ENCODE measurements at regions not wholly inside any gene's neighbourhood (a gene's known extent, or its start where the extent isn't known, plus 50 kb on each side); places are given as distances from the start of the nearest gene placed in this dataset.
"Not testable (repeated sequence)": the region's sequence is repeated elsewhere in the genome, so short reads cannot be mapped to it uniquely, and the experiment has no call there.

DNA sequence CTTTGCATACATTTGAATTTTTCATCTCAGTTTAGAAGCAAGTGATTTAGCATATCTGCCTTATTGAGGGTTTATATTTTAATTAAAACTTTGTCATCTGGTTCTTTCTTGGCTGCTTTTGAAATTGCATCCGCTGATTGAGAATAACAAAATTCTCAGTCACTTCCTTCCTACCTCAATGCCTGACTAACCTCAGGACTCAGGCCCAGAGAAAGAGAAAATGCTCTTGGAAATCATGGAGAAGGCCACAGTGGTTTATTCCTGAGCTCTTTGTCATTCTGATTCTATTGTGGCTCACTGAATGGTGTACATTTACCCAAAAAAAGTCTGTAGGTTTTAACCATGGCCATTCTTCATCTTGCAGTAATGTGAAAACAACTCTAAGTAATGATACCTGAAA lies 533.9 kb downstream of the TBL1XR1 start:
- no peak for TF ChIP-seq POLR2A (IDR thresholded peaks at IDR 0.05; ENCODE audit: low read depth, low read length)
- DNase-seq (ENCODE audit: insufficient read length, low spot score) (no peak), FAIRE-seq (no peak)

- TF ChIP-seq POLR2A (IDR thresholded peaks at IDR 0.05; ENCODE audit: low read depth, low read length), result no peak
- FAIRE-seq, result no peak
- no peak for DNase-seq (ENCODE audit: insufficient read length, low spot score)
Measured at GRCh38 chr3:176661432-176661964, 535.8 kb downstream of the TBL1XR1 start.

DNA sequence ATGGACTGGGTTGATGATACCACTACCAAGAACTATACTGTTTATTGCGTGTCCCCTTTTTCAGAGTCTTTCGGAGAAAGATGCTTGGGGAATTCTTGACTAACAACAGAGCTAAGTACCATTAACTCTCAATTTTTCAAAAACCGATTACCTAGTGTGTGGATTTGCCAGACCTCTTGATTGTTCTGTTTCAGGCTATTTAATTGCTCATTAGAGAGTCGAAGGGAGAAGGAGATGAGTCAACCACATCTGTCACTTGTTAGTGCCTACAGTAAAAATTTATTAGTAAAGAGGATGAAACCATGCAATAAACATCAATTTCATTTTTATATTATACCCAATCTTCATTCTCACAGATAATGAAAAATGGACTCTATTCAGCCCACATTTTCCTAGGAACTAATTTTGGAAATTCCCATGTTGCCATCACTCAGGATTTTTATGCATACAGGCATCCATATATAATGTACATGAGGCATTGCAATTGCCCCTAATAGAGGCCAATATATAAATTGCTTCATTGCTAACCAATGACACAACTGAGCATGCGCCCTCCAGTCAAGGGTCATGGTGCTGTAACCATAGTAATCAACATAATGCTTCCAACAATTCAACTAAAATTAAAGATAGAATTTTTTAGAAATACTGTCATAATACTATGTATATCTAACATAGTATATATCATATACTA lies 541.7 kb downstream of the TBL1XR1 start:
- no peak for FAIRE-seq
- TF ChIP-seq POLR2A (IDR thresholded peaks at IDR 0.05; ENCODE audit: low read depth, low read length), result no peak

GRCh38 chr3:176651622-176652021 lies 545.7 kb downstream of the TBL1XR1 start:
- no peak for TF ChIP-seq POLR2A (IDR thresholded peaks at IDR 0.05; ENCODE audit: low read depth, low read length)
- DNase-seq (ENCODE audit: insufficient read length, low spot score) (no peak), FAIRE-seq (no peak)

More for the DNA sequence above, 541.7 kb downstream of the TBL1XR1 start:
- no peak for DNase-seq (ENCODE audit: insufficient read length, low spot score)

- TF ChIP-seq POLR2A (IDR thresholded peaks at IDR 0.05; ENCODE audit: low read depth, low read length), result no peak
- no peak for FAIRE-seq
- DNase-seq (ENCODE audit: insufficient read length, low spot score), result no peak
Measured at GRCh38 chr3:176650478-176650877, 546.8 kb downstream of the TBL1XR1 start.

DNA sequence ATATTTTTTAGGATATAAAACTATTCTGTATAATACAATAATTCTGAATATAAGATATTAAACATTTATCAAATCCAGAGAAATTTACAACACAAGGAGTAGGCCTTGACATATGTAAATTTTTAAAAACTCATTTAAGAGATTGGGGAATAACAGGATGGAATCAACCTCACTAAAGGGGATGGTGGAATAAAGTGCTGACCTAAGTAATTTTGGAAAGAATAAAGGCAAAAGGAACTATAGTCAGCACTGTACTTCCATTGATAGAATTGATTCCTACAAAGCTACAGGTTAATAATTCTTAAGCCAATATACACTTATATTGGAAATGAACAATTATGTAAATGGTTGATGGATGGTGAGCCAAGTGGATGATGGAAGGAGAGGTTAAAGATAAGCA lies 549.3 kb downstream of the TBL1XR1 start:
- FAIRE-seq (no peak), DNase-seq (ENCODE audit: insufficient read length, low spot score) (no peak)
- TF ChIP-seq POLR2A (IDR thresholded peaks at IDR 0.05; ENCODE audit: low read depth, low read length), result no peak

- no peak for FAIRE-seq
- DNase-seq (ENCODE audit: insufficient read length, low spot score), result no peak
- no peak for TF ChIP-seq POLR2A (IDR thresholded peaks at IDR 0.05; ENCODE audit: low read depth, low read length)
Measured at GRCh38 chr3:176633511-176633910, 563.8 kb downstream of the TBL1XR1 start.

- FAIRE-seq (no peak), DNase-seq (ENCODE audit: insufficient read length, low spot score) (no peak)
- TF ChIP-seq POLR2A (IDR thresholded peaks at IDR 0.05; ENCODE audit: low read depth, low read length), result no peak
Measured at GRCh38 chr3:176632925-176633324, 564.4 kb downstream of the TBL1XR1 start.

DNA sequence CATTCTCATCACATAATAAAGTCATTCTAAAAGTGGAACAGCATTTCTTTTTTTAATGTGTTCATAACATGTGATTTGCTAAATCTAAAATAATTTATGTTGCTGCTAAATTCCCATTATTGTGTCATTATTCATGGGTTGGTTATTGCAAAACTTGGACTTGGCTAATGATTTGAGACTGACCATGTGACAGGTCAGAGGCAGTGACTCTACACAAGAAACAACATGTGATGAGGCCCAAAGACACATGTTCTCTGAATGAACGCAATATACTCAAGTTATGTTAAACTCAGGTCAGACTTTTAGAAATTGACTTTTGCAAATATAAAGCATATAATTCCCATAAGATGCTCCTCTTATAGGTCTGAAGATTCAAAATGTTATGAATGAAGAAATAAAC lies 566.1 kb downstream of the TBL1XR1 start:
- no peak for TF ChIP-seq POLR2A (IDR thresholded peaks at IDR 0.05; ENCODE audit: low read depth, low read length)
- no peak for FAIRE-seq
- DNase-seq (ENCODE audit: insufficient read length, low spot score), result no peak

DNA sequence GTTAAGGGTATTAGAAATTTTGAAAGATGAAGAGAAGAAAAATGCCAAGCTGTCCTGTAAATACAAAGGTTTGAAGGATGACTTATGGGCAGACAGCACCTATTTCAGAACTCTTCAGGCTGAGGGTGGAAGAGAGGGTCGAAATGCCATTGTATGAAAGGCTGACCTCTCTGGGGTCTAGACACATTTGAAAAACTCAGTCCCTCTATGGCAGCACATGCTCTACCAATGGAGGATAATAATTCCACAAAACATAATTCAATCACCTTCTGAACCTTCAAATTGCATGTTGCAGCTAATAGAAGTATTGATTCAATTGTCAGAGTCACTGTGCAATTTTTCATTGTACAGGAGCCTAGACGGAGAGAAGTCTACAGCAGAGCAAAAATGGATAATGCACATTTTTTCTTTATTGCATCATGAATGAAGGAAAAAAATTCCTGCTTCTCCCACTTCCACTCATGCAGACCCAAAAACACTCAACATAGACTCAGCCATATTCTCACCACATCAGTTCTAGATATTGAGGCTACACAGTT lies 569.1 kb downstream of the TBL1XR1 start:
- FAIRE-seq, result no peak

DNA sequence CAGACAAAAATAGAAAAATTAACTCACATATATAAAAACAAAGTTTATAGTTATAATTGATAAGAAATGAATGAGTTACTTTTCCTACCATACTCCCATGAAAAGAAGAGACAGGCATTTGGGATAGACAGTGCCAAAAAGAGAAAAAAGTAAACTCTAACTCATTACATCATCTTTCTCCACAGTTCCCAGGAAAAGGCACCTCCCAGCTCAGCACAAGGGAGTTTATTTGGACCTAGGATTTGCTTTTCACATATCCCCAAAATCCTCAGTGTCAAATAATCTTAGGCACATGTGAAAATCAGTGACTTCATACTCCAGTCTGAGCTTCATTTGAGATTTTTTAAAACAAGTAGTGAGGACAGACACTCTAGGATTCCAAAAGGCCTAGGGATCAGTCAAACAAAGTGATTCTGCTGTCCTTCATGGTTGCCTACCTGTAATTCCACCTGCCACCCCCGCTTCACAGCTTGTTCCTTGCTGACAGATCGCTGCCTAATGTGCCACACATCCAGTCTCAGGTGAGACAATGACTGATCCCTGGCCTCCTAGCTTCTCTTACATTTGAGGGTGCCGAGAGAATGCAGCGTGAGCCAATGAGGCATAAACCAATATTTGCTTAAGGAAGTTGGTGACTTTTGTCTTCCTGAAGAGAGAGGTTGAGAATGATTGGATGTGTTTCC lies 573.7 kb downstream of the TBL1XR1 start:
- FAIRE-seq (no peak), DNase-seq (ENCODE audit: insufficient read length, low spot score) (no peak)
- no peak for TF ChIP-seq POLR2A (IDR thresholded peaks at IDR 0.05; ENCODE audit: low read depth, low read length)

More for the DNA sequence above, 569.1 kb downstream of the TBL1XR1 start:
- DNase-seq (ENCODE audit: insufficient read length, low spot score), result no peak
- no peak for TF ChIP-seq POLR2A (IDR thresholded peaks at IDR 0.05; ENCODE audit: low read depth, low read length)

- FAIRE-seq, result no peak
- DNase-seq (ENCODE audit: insufficient read length, low spot score), result no peak
- TF ChIP-seq POLR2A (IDR thresholded peaks at IDR 0.05; ENCODE audit: low read depth, low read length), result no peak
Measured at GRCh38 chr3:176619833-176620232, 577.4 kb downstream of the TBL1XR1 start.

- DNase-seq (ENCODE audit: insufficient read length, low spot score) (no peak), FAIRE-seq (no peak)
- no peak for TF ChIP-seq POLR2A (IDR thresholded peaks at IDR 0.05; ENCODE audit: low read depth, low read length)
Measured at GRCh38 chr3:176615826-176616225, 581.5 kb downstream of the TBL1XR1 start.

DNA sequence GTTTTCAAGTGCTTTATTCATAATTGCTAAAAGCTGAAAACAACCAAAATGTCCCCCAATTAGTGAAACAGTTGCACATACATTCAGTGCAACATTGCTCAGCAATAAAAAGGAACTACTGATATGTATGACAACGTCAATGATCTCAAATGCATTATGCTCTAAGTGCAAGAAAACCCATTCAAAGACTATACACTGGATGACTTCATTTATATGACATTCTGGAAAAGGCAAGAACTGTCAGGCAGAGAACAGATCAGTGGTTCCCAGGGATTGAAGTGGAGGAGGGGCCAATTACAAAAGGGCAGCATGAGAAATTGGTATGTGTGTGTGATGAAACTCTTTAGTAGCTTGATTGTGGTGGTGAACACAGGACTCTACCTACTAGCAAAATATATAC lies 585.6 kb downstream of the TBL1XR1 start:
- no peak for TF ChIP-seq POLR2A (IDR thresholded peaks at IDR 0.05; ENCODE audit: low read depth, low read length)
- DNase-seq (ENCODE audit: insufficient read length, low spot score) (no peak), FAIRE-seq (no peak)

DNA sequence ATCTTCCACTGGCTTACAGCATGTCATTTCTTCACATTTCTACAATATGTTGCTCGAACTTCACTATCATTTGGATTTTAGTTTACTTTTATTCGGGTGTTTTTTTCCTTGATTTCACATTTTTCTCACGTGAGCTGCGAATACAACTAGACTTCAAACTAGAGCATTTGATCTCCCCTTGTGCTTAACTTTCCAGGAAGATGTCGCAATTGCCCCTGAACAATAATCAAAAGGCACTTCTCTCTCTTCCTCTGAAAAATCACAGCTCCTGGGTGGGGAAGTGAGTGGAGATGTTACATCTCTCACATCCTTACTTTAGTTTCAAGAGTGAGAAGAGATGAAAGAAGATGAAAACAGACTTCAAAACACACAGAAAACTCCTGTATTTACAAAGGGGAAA lies 587.9 kb downstream of the TBL1XR1 start:
- no peak for TF ChIP-seq POLR2A (IDR thresholded peaks at IDR 0.05; ENCODE audit: low read depth, low read length)
- no peak for FAIRE-seq

DNA sequence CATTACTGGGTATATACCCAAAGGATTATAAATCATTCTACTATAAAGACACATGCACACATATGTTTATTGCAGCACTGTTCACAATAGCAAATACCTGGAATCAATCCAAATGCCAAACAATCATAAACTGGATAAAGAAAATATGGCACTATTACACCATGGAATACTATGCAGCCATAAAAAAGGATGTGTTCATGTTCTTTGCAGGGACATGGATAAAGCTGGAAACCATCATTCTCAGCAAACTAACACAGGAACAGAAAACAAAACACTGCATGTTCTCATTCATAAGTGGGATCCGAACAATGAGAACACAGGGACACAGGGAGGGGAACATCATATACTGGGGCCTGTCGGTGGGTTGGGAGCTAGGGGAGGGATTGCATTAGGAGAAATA lies 591.7 kb downstream of the TBL1XR1 start:
- FAIRE-seq; DNase-seq (ENCODE audit: insufficient read length, low spot score): not testable (repeated sequence)

More for the DNA sequence above, 587.9 kb downstream of the TBL1XR1 start:
- no peak for DNase-seq (ENCODE audit: insufficient read length, low spot score)

All from H54 (cell line).